ENCODE measurements at regions not wholly inside any gene's neighbourhood (a gene's known extent, or its start where the extent isn't known, plus 50 kb on each side); places are given as distances from the start of the nearest gene placed in this dataset.

GRCh38 chr4:180860089-180860720 is 1383.0 kb upstream of the TENM3 start:
- DNase-seq (no peak), ATAC-seq (ENCODE audit: insufficient read depth, low read depth) (no peak)
- TF ChIP-seq CTCF (IDR thresholded peaks at IDR 0.05; ENCODE audit: borderline replicate concordance, extremely low read depth, low read length, poor library complexity, severe bottlenecking) (no peak), EZH2 (IDR thresholded peaks at IDR 0.05; ENCODE audit: borderline replicate concordance, low read depth, low read length, severe bottlenecking) (no peak)
- Histone ChIP-seq H3K79me2 (ENCODE audit: insufficient read depth, low read length) (no peaks in the 10 kb centered on the region), H3K27me3 (ENCODE audit: insufficient read depth, low read length, poor library complexity) (no peaks in the 10 kb centered on the region), H3K27ac (ENCODE audit: low read length) (no peak overlapping the region), H3K4me1 (ENCODE audit: insufficient read depth, low read length) (no peaks in the 10 kb centered on the region), H3K36me3 (ENCODE audit: insufficient read depth, low read length) (no peaks in the 10 kb centered on the region), H3K4me2 (ENCODE audit: insufficient read depth, low read length) (no peak overlapping the region), H3K4me3 (ENCODE audit: low read depth in 1 of 2, low read length in 2 of 2) (no peak overlapping the region), H2AFZ (ENCODE audit: low read depth, low read length) (no peak overlapping the region), H4K20me1 (ENCODE audit: insufficient read depth, low read length) (no peaks in the 10 kb centered on the region), H3K9me3 (ENCODE audit: insufficient read depth, low read length, severe bottlenecking) (no peaks in the 10 kb centered on the region), H3K9ac (ENCODE audit: low read depth, low read length) (no peak overlapping the region)

GRCh38 chr4:180861651-180862050 is 1381.6 kb upstream of the TENM3 start:
- no peak overlapping the region for H3K4me3 ChIP-seq (ENCODE audit: low read depth in 1 of 2, low read length in 2 of 2)
- H3K27ac ChIP-seq (ENCODE audit: low read length), result no peak overlapping the region
- H3K36me3 ChIP-seq (ENCODE audit: insufficient read depth, low read length), result no peaks in the 10 kb centered on the region
- no peaks in the 10 kb centered on the region for H3K27me3 ChIP-seq (ENCODE audit: insufficient read depth, low read length, poor library complexity)
- H3K4me1 ChIP-seq (ENCODE audit: insufficient read depth, low read length), result no peaks in the 10 kb centered on the region
- H3K4me2 ChIP-seq (ENCODE audit: insufficient read depth, low read length), result no peak overlapping the region
- no peak overlapping the region for H2AFZ ChIP-seq (ENCODE audit: low read depth, low read length)
- no peak overlapping the region for H3K9ac ChIP-seq (ENCODE audit: low read depth, low read length)
- ATAC-seq (ENCODE audit: insufficient read depth, low read depth) (no peak), DNase-seq (no peak)
- H3K79me2 ChIP-seq (ENCODE audit: insufficient read depth, low read length), result no peaks in the 10 kb centered on the region
- H4K20me1 ChIP-seq (ENCODE audit: insufficient read depth, low read length), result no peaks in the 10 kb centered on the region
- H3K9me3 ChIP-seq (ENCODE audit: insufficient read depth, low read length, severe bottlenecking), result peaks cover 5% of the 10 kb centered on the region
- TF ChIP-seq EZH2 (IDR thresholded peaks at IDR 0.05; ENCODE audit: borderline replicate concordance, low read depth, low read length, severe bottlenecking), result no peak
- no peak for TF ChIP-seq CTCF (IDR thresholded peaks at IDR 0.05; ENCODE audit: borderline replicate concordance, extremely low read depth, low read length, poor library complexity, severe bottlenecking)

- Histone ChIP-seq H4K20me1 (ENCODE audit: insufficient read depth, low read length) (no peaks in the 10 kb centered on the region), H3K4me1 (ENCODE audit: insufficient read depth, low read length) (no peaks in the 10 kb centered on the region), H3K27me3 (ENCODE audit: insufficient read depth, low read length, poor library complexity) (no peaks in the 10 kb centered on the region), H2AFZ (ENCODE audit: low read depth, low read length) (no peak overlapping the region), H3K4me2 (ENCODE audit: insufficient read depth, low read length) (no peak overlapping the region), H3K27ac (ENCODE audit: low read length) (no peak overlapping the region), H3K9ac (ENCODE audit: low read depth, low read length) (no peak overlapping the region), H3K79me2 (ENCODE audit: insufficient read depth, low read length) (no peaks in the 10 kb centered on the region), H3K36me3 (ENCODE audit: insufficient read depth, low read length) (no peaks in the 10 kb centered on the region), H3K4me3 (ENCODE audit: low read depth in 1 of 2, low read length in 2 of 2) (no peak overlapping the region), H3K9me3 (ENCODE audit: insufficient read depth, low read length, severe bottlenecking) (peaks cover 9% of the 10 kb centered on the region)
- DNase-seq (no peak), ATAC-seq (ENCODE audit: insufficient read depth, low read depth) (no peak)
- TF ChIP-seq EZH2 (IDR thresholded peaks at IDR 0.05; ENCODE audit: borderline replicate concordance, low read depth, low read length, severe bottlenecking), result no peak
- TF ChIP-seq CTCF (IDR thresholded peaks at IDR 0.05; ENCODE audit: borderline replicate concordance, extremely low read depth, low read length, poor library complexity, severe bottlenecking), result no peak
Measured at GRCh38 chr4:180866933-180867643, 1376.1 kb upstream of the TENM3 start.
